ENCODE measurements at regions not wholly inside any gene's neighbourhood (a gene's known extent, or its start where the extent isn't known, plus 50 kb on each side); places are given as distances from the start of the nearest gene placed in this dataset.
"Not testable (repeated sequence)": the region's sequence is repeated elsewhere in the genome, so short reads cannot be mapped to it uniquely, and the experiment has no call there.

GRCh38 chr12:87520968-87521367, 508.2 kb downstream of the C12orf50 start:
- no peak for DNase-seq

- no peak for DNase-seq
Measured at GRCh38 chr12:87518481-87518880, 510.7 kb downstream of the C12orf50 start.

- no peak for DNase-seq
Measured at GRCh38 chr12:87518036-87518435, 511.2 kb downstream of the C12orf50 start.

GRCh38 chr12:87513536-87514280, 515.5 kb downstream of the C12orf50 start:
- no peak for DNase-seq

GRCh38 chr12:87511371-87511770, 517.8 kb downstream of the C12orf50 start:
- DNase-seq = no peak

- peak; percentile 80 to 81 for DNase-seq
Measured at GRCh38 chr12:87509237-87509820, 519.9 kb downstream of the C12orf50 start.

GRCh38 chr12:87491598-87491997, 537.6 kb downstream of the C12orf50 start:
- DNase-seq = no peak

GRCh38 chr12:87491089-87491488, 538.1 kb downstream of the C12orf50 start:
- no peak for DNase-seq

GRCh38 chr12:87469295-87469694, 559.9 kb downstream of the C12orf50 start:
- no peak for DNase-seq

GRCh38 chr12:87467936-87468335, 561.3 kb downstream of the C12orf50 start:
- DNase-seq = no peak

GRCh38 chr12:87464565-87464964, 564.6 kb downstream of the C12orf50 start:
- DNase-seq = no peak

- no peak for DNase-seq
Measured at GRCh38 chr12:87444039-87444438, 585.2 kb downstream of the C12orf50 start.

GRCh38 chr12:87441511-87441910, 587.7 kb downstream of the C12orf50 start:
- no peak for DNase-seq

GRCh38 chr12:87439990-87440827, 589.0 kb downstream of the C12orf50 start:
- DNase-seq = peak in 1 of 2 experiments; percentile 8

GRCh38 chr12:87430444-87430843, 598.8 kb downstream of the C12orf50 start:
- DNase-seq = no peak

- no peak for DNase-seq
Measured at GRCh38 chr12:87428701-87429277, 600.4 kb downstream of the C12orf50 start.

- DNase-seq = no peak
Measured at GRCh38 chr12:87427770-87428169, 601.4 kb downstream of the C12orf50 start.

GRCh38 chr12:87425942-87426554, 603.2 kb downstream of the C12orf50 start:
- DNase-seq = peak; percentile 59

- not testable (repeated sequence) for DNase-seq
Measured at GRCh38 chr12:87421233-87421632, 608.0 kb downstream of the C12orf50 start.

GRCh38 chr12:87413784-87414183, 615.4 kb downstream of the C12orf50 start:
- no peak for DNase-seq

- DNase-seq = no peak
Measured at GRCh38 chr12:87406926-87407325, 622.3 kb downstream of the C12orf50 start.

- DNase-seq = no peak
Measured at GRCh38 chr12:87405918-87406317, 623.3 kb downstream of the C12orf50 start.

- not testable (repeated sequence) for DNase-seq
Measured at GRCh38 chr12:87394168-87394567, 635.0 kb downstream of the C12orf50 start.

Data from Kasumi-1 (cell line).